ENCODE measurements at regions not wholly inside any gene's neighbourhood (a gene's known extent, or its start where the extent isn't known, plus 50 kb on each side); places are given as distances from the start of the nearest gene placed in this dataset.

GRCh38 chr18:67047334-67047733 is 443.4 kb upstream of the CDH19 start:
- no peak for ATAC-seq
- no peak overlapping the region for H3K4me3 ChIP-seq (replicated peaks in 1 of 2; ENCODE audit: low read depth in 1 of 2, low read length in 2 of 2)
- no peaks in the 10 kb centered on the region for H3K27me3 ChIP-seq (ENCODE audit: insufficient read depth, low read length)
- H3K27ac ChIP-seq (ENCODE audit: low read depth, low read length): no peak overlapping the region
- no peaks in the 10 kb centered on the region for H3K36me3 ChIP-seq (ENCODE audit: control insufficient read depth in 1 of 2, insufficient read depth in 2 of 2, low read length in 2 of 2)
- no peak overlapping the region for H3K4me2 ChIP-seq (ENCODE audit: low read length)
- intact Hi-C loops (cut with micrococcal nuclease): no loop called here
- no peaks in the 10 kb centered on the region for H4K20me1 ChIP-seq (ENCODE audit: insufficient read depth)
- no peak overlapping the region for H2AFZ ChIP-seq (ENCODE audit: low read depth, low read length, poor library complexity, severe bottlenecking)
- H3K9me3 ChIP-seq (ENCODE audit: control insufficient read depth in 1 of 2, insufficient read depth in 1 of 2, low read depth in 1 of 2, low read length in 2 of 2): peaks cover 13 to 15% of the 10 kb centered on the region in 2 experiments; a peak in 2 of 4 replicates
- POLR2A ChIA-PET: no interaction called here
- no peak for DNase-seq (ENCODE audit: low read depth, low spot score)
- H3K4me1 ChIP-seq (ENCODE audit: control insufficient read depth in 1 of 2, insufficient read depth in 2 of 2, low read length in 2 of 2): no peaks in the 10 kb centered on the region
- no peaks in the 10 kb centered on the region for H3K79me2 ChIP-seq (ENCODE audit: insufficient read depth, low read length)
- no peaks in the 10 kb centered on the region for H3K9me2 ChIP-seq (ENCODE audit: insufficient read depth)
- CTCF ChIA-PET: no interaction called here
- no TSS peak for BruUV-seq (replicated peaks)
- TF ChIP-seq ZFX (IDR thresholded peaks at IDR 0.05): no peak
- no peak for TF ChIP-seq TCF7L2 (IDR thresholded peaks at IDR 0.05; ENCODE audit: borderline replicate concordance, extremely low read depth, insufficient read depth, insufficient read length)
- no peak for TF ChIP-seq SIN3A (IDR thresholded peaks at IDR 0.05; ENCODE audit: low read depth)
- no peak for TF ChIP-seq SRF (IDR thresholded peaks at IDR 0.05; ENCODE audit: low read depth)
- no peak for TF ChIP-seq CBX3 (IDR thresholded peaks at IDR 0.05; ENCODE audit: low read depth)
- TF ChIP-seq ELF1 (IDR thresholded peaks at IDR 0.05; ENCODE audit: borderline replicate concordance, low read depth): no peak
- no peak for TF ChIP-seq CEBPB (IDR thresholded peaks at IDR 0.05; ENCODE audit: low read depth)
- no peak for TF ChIP-seq MAX (IDR thresholded peaks at IDR 0.05)
- TF ChIP-seq ZNF274 (IDR thresholded peaks at IDR 0.05; ENCODE audit: low read depth, low read length): no peak
- TF ChIP-seq, protein P1, sequence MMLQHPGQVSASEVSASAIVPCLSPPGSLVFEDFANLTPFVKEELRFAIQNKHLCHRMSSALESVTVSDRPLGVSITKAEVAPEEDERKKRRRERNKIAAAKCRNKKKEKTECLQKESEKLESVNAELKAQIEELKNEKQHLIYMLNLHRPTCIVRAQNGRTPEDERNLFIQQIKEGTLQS (IDR thresholded peaks at IDR 0.05): no peak
- no peak for TF ChIP-seq POLR2AphosphoS5 (IDR thresholded peaks at IDR 0.05; ENCODE audit: low read depth, low read length)
- no peak for TF ChIP-seq FOSL1 (IDR thresholded peaks at IDR 0.05; ENCODE audit: low read depth)
- TF ChIP-seq ZBTB33 (IDR thresholded peaks at IDR 0.05; ENCODE audit: extremely low read depth, insufficient replicate concordance, low read length): no peak
- TF ChIP-seq JUND (IDR thresholded peaks at IDR 0.05): no peak
- TF ChIP-seq SP1 (IDR thresholded peaks at IDR 0.05; ENCODE audit: low read depth): no peak
- no peak for TF ChIP-seq EGR1 (IDR thresholded peaks at IDR 0.05; ENCODE audit: low read depth)
- TF ChIP-seq YY1 (IDR thresholded peaks at IDR 0.05; ENCODE audit: extremely low read depth, insufficient replicate concordance, low read depth, low read length): no peak
- TF ChIP-seq RAD21 (IDR thresholded peaks at IDR 0.05; ENCODE audit: low read depth): no peak
- TF ChIP-seq POLR2A (IDR thresholded peaks at IDR 0.05; ENCODE audit: borderline replicate concordance, extremely low read depth, insufficient read depth, insufficient read length): no peak
- no peak for TF ChIP-seq CTCF (IDR thresholded peaks at IDR 0.05 in 2 of 3, conservative IDR thresholded peaks at IDR 0.05 in 1 of 3; ENCODE audit: borderline replicate concordance in 1 of 3, insufficient read depth in 1 of 3, low read depth in 2 of 3, low read length in 2 of 3)
- RAD21 ChIA-PET (ENCODE audit: low non-redundant PET in 1 of 2, low total read pairs in 2 of 2, uncharacterized antibody in 2 of 2, unreplicated experiment in 2 of 2): no interaction called here
- no peak overlapping the region for H3K9ac ChIP-seq (ENCODE audit: low read length)

Data from HCT116 (cell line).